HG02798 (cell line): ENCODE measurements at regions not wholly inside any gene's neighbourhood (a gene's known extent, or its start where the extent isn't known, plus 50 kb on each side); places are given as distances from the start of the nearest gene placed in this dataset.

ENCODE experiments used
- ATAC-seq: cut with Tn5 transposase; IDR thresholded peaks from one replicate; pipeline ENCODE4 v1.9.1; 2021; ENCODE audit warnings: mild to moderate bottlenecking; ENCODE audit not compliant: unreplicated experiment, poor library complexity

GRCh38 chr10:117698809-117699208 lies 156.3 kb downstream of the EMX2 start:
- ATAC-seq, result no peak

- ATAC-seq, result no peak
These were observed 157.0 kb downstream of the EMX2 start for GRCh38 chr10:117699436-117700075.

- ATAC-seq, result no peak
These were observed 167.7 kb downstream of the EMX2 start for GRCh38 chr10:117710181-117710798.

GRCh38 chr10:117716889-117717288 lies 174.3 kb downstream of the EMX2 start:
- no peak for ATAC-seq

- no peak for ATAC-seq
These were observed 176.7 kb downstream of the EMX2 start for GRCh38 chr10:117718986-117719920.

- ATAC-seq, result no peak
These were observed 178.6 kb downstream of the EMX2 start for GRCh38 chr10:117720931-117721835.

- ATAC-seq, result no peak
These were observed 179.3 kb downstream of the EMX2 start for GRCh38 chr10:117721873-117722272.

- ATAC-seq, result no peak
These were observed 180.8 kb downstream of the EMX2 start for GRCh38 chr10:117723343-117723742.

- no peak for ATAC-seq
These were observed 183.4 kb downstream of the EMX2 start for GRCh38 chr10:117725993-117726392.

- no peak for ATAC-seq
These were observed 184.2 kb downstream of the EMX2 start for GRCh38 chr10:117726596-117727295.

- no peak for ATAC-seq
These were observed 184.9 kb downstream of the EMX2 start for GRCh38 chr10:117727421-117727820.

GRCh38 chr10:117728087-117728486 lies 185.5 kb downstream of the EMX2 start:
- ATAC-seq, result no peak

- ATAC-seq, result no peak
These were observed 186.6 kb downstream of the EMX2 start for GRCh38 chr10:117729156-117729555.

- ATAC-seq, result no peak
These were observed 188.7 kb downstream of the EMX2 start for GRCh38 chr10:117731121-117731791.

- no peak for ATAC-seq
These were observed 192.3 kb downstream of the EMX2 start for GRCh38 chr10:117734731-117735405.

- ATAC-seq, result no peak
These were observed 194.1 kb downstream of the EMX2 start for GRCh38 chr10:117736655-117737054.

- ATAC-seq, result no peak
These were observed 197.5 kb downstream of the EMX2 start for GRCh38 chr10:117740088-117740487.

GRCh38 chr10:117740691-117741222 lies 198.2 kb downstream of the EMX2 start:
- ATAC-seq, result no peak
